B cell (primary cell): ENCODE measurements at regions not wholly inside any gene's neighbourhood (a gene's known extent, or its start where the extent isn't known, plus 50 kb on each side); places are given as distances from the start of the nearest gene placed in this dataset.

ENCODE experiments used
- ATAC-seq: fragments of 200-7000 bp; cut with Tn5 transposase; one replicate; pipeline ENCODE4 v1.10.0; 2021; ENCODE audit warnings: low read depth, mild to moderate bottlenecking, moderate number of reproducible peaks, moderate library complexity
- CTCF ChIA-PET: fragments of 350-600 bp; sonication (Branson Sonifier 250); formaldehyde crosslinking; loops from one replicate; lab custom pipeline; 2021; ENCODE audit warnings: antibody characterized with exemption, inconsistent platforms; lab: Charles Lee
- POLR2A ChIA-PET: fragments of 350-600 bp; sonication (Branson Sonifier 250); formaldehyde crosslinking; loops from one replicate; lab custom pipeline; 2021; ENCODE audit warnings: antibody characterized with exemption; lab: Charles Lee
- DNase-seq: peaks from one replicate; pipeline ENCODE4 v3.0.0; 2013
- H2AFZ ChIP-seq: 2 replicates; pipeline ENCODE4 v1.6.1; 2012; ENCODE audit warnings: mild to moderate bottlenecking, low read depth, low read length; ENCODE audit not compliant: insufficient read depth, poor library complexity, severe bottlenecking
- H3K27ac ChIP-seq, 2 donors: 1 replicate in 1 of 2; 2 replicates in 1 of 2; pipeline ENCODE4 v1.5.1; 2012 to 2013; ENCODE audit warnings: low read length in 2 of 2, mild to moderate bottlenecking in 2 of 2, moderate library complexity in 1 of 2
- H3K27me3 ChIP-seq, 4 experiments: fragments of 200-600 bp in 1 of 4; sonication (generic) in 1 of 4; replicated peaks in 1 of 4; 1 replicate in 2 of 4; 2 replicates in 2 of 4; pipeline versions ENCODE4 v1.6.1 to v1.7.0; 2013 to 2016; ENCODE audit warnings: low read length in 3 of 4, mild to moderate bottlenecking in 2 of 4, mixed read lengths in 1 of 4, moderate library complexity in 1 of 4; ENCODE audit not compliant: insufficient read depth in 4 of 4, control insufficient read depth in 3 of 4; ENCODE audit errors: control extremely low read depth in 1 of 4
- H3K36me3 ChIP-seq, 2 experiments: replicated peaks in 1 of 2; 1 replicate in 1 of 2; 2 replicates in 1 of 2; pipeline versions ENCODE4 v1.6.1 to v1.7.1; 2013; ENCODE audit warnings: low read length in 1 of 2; ENCODE audit not compliant: insufficient read depth in 2 of 2, control insufficient read depth in 1 of 2; ENCODE audit errors: control extremely low read depth in 1 of 2, extremely low read depth in 1 of 2
- H3K4me1 ChIP-seq, 2 donors: fragments of 200-600 bp in 1 of 2; sonication (generic) in 1 of 2; 1 replicate in 1 of 2; 2 replicates in 1 of 2; pipeline versions ENCODE4 v1.5.1 to v1.6.1; 2013 to 2017; ENCODE audit warnings: low read length in 2 of 2; ENCODE audit not compliant: control insufficient read depth in 2 of 2, insufficient read depth in 2 of 2
- H3K4me2 ChIP-seq: replicated peaks from 2 replicates; pipeline ENCODE3; 2012; ENCODE audit warnings: mild to moderate bottlenecking, low read depth, low read length; ENCODE audit not compliant: poor library complexity, severe bottlenecking
- H3K4me3 ChIP-seq, 5 experiments: fragments of 200-600 bp in 1 of 5; sonication (generic) in 1 of 5; 1 replicate in 3 of 5; 2 replicates in 2 of 5; pipeline versions ENCODE4 v1.5.1 to v1.7.0; 2011 to 2016; ENCODE audit warnings: low read length in 4 of 5, mild to moderate bottlenecking in 4 of 5, low read depth in 2 of 5, control low read depth in 1 of 5, moderate library complexity in 1 of 5; ENCODE audit not compliant: insufficient read depth in 1 of 5; ENCODE audit errors: control extremely low read depth in 1 of 5, extremely low read depth in 1 of 5
- H3K79me2 ChIP-seq: fragments of 200-600 bp; sonication (generic); one replicate; pipeline ENCODE4 v1.6.0; 2016; ENCODE audit warnings: low read length; ENCODE audit not compliant: control insufficient read depth, insufficient read depth
- H3K9ac ChIP-seq: fragments of 200-600 bp; sonication (generic); 2 replicates; pipeline ENCODE4 v1.6.1; 2017; ENCODE audit warnings: mild to moderate bottlenecking, low read length, moderate library complexity
- H3K9me3 ChIP-seq, 3 donors: one replicate each; pipeline versions ENCODE4 v1.6.1 to v1.7.1; 2013; ENCODE audit warnings: low read length in 2 of 3; ENCODE audit not compliant: control insufficient read depth in 2 of 3, insufficient read depth in 1 of 3; ENCODE audit errors: control extremely low read depth in 1 of 3
- H4K20me1 ChIP-seq: 2 replicates; pipeline ENCODE4 v1.6.0; 2012; ENCODE audit warnings: mild to moderate bottlenecking, low read length; ENCODE audit not compliant: insufficient read depth, control insufficient read depth, poor library complexity, severe bottlenecking
- H3K27ac Mint-ChIP-seq: one replicate; pipeline ENCODE4 v1.8.0; 2021; ENCODE audit warnings: mixed read lengths
- H3K27me3 Mint-ChIP-seq: one replicate; pipeline ENCODE4 v1.8.0; 2021; ENCODE audit warnings: mixed read lengths
- H3K4me1 Mint-ChIP-seq: one replicate; pipeline ENCODE4 v1.8.0; 2021; ENCODE audit warnings: mixed read lengths
- H3K4me3 Mint-ChIP-seq: one replicate; pipeline ENCODE4 v1.8.0; 2021; ENCODE audit warnings: mixed read lengths
- H3K9me3 Mint-ChIP-seq: one replicate; pipeline ENCODE4 v1.8.0; 2022; ENCODE audit warnings: mixed read lengths; ENCODE audit not compliant: insufficient read depth
- CTCF ChIP-seq: fragments of 200-600 bp; IDR thresholded peaks from one replicate; pipeline ENCODE4 v1.8.0; 2022; ENCODE audit warnings: antibody characterized with exemption, mild to moderate bottlenecking
- EZH2 ChIP-seq: IDR thresholded peaks from 2 replicates; pipeline ENCODE4 v1.6.1; 2012; ENCODE audit warnings: borderline replicate concordance, low read depth, mild to moderate bottlenecking, moderate library complexity, low read length; ENCODE audit not compliant: insufficient read depth, poor library complexity, severe bottlenecking
- WGBS: methylation state at CpG from one replicate; pipeline ENCODE4 v1.1.5; 2013; ENCODE audit warnings: missing lambda C conversion rate; ENCODE audit not compliant: insufficient coverage; 5-methylcytosine and 5-hydroxymethylcytosine counted together
- intact Hi-C: fragments of 100-400 bp; cut with micrococcal nuclease; formaldehyde crosslinking; loops from one replicate; pipeline ENCODE4 v1.10.0; 2022

- H3K27ac Mint-ChIP-seq, result no peak overlapping the region
Observed at GRCh38 chr16:26747760-26748159, 319.0 kb upstream of the C16orf82 start.

GRCh38 chr16:26749072-26749471, 317.7 kb upstream of the C16orf82 start:
- Histone ChIP-seq H2AFZ (no peak overlapping the region), H3K4me3 (no peak overlapping the region), H3K4me1 (no peaks in the 10 kb centered on the region), H3K27ac (no peak overlapping the region), H4K20me1 (no peaks in the 10 kb centered on the region), H3K9ac (no peak overlapping the region), H3K27me3 (no peaks in the 10 kb centered on the region), H3K4me2 (no peak overlapping the region), H3K79me2 (no peaks in the 10 kb centered on the region), H3K9me3 (no peaks in the 10 kb centered on the region), H3K36me3 (no peaks in the 10 kb centered on the region)
- no peak overlapping the region for H3K4me3 Mint-ChIP-seq
- intact Hi-C loops, result no loop called here
- no peaks in the 10 kb centered on the region for H3K4me1 Mint-ChIP-seq
- ChIA-PET POLR2A (no interaction called here), CTCF (no interaction called here)
- no peak overlapping the region for H3K27ac Mint-ChIP-seq
- H3K27me3 Mint-ChIP-seq, result peaks cover 38% of the 10 kb centered on the region
- no peak for DNase-seq
- no CpG with 5 or more reads among the region's 2 CpGs for WGBS
- H3K9me3 Mint-ChIP-seq, result no peaks in the 10 kb centered on the region
- no peak for ATAC-seq
- no peak for TF ChIP-seq CTCF
- TF ChIP-seq EZH2, result no peak

More at GRCh38 chr16:26747760-26748159, 319.0 kb upstream of the C16orf82 start:
- no peaks in the 10 kb centered on the region for H3K9me3 ChIP-seq
- no peak for TF ChIP-seq EZH2
- TF ChIP-seq CTCF, result no peak
- H3K4me2 ChIP-seq, result no peak overlapping the region
- no peak overlapping the region for H3K27ac ChIP-seq
- no peaks in the 10 kb centered on the region for H4K20me1 ChIP-seq
- no peaks in the 10 kb centered on the region for H3K9me3 Mint-ChIP-seq
- H3K9ac ChIP-seq, result no peak overlapping the region
- DNase-seq (no peak), ATAC-seq (no peak)
- no peak overlapping the region for H2AFZ ChIP-seq
- WGBS, result 45% methylated on average over 2 of the region's 4 CpGs
- no peak overlapping the region for H3K4me3 Mint-ChIP-seq
- ChIA-PET POLR2A (no interaction called here), CTCF (no interaction called here)
- intact Hi-C loops, result no loop called here
- no peaks in the 10 kb centered on the region for H3K4me1 ChIP-seq
- H3K27me3 Mint-ChIP-seq, result peaks cover 38% of the 10 kb centered on the region
- no peaks in the 10 kb centered on the region for H3K36me3 ChIP-seq
- no peaks in the 10 kb centered on the region for H3K79me2 ChIP-seq
- no peak overlapping the region for H3K4me3 ChIP-seq
- H3K4me1 Mint-ChIP-seq, result no peaks in the 10 kb centered on the region
- H3K27me3 ChIP-seq, result no peaks in the 10 kb centered on the region
